ENCODE measurements at regions not wholly inside any gene's neighbourhood (a gene's known extent, or its start where the extent isn't known, plus 50 kb on each side); places are given as distances from the start of the nearest gene placed in this dataset.

DNA sequence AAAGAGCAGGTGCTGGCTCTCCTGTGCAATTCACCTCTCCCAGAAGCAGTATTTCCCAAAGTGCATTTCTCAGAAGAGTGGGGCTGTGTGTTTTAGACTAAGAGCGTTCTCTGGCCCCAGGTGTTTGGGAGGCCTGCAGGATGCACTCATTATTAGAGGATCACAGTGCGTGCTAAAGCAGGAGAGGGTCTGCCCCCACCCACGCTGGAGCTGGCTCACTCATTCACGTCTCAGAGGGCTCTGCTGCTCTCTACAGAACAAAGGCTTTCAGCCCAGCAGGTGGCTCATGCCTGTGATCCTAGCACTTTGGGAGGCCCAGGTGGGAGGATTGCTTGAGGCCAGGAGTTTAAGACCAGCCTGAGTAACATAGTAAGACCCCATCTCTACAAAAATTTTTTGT, 756.7 kb downstream of the UQCRFS1 start:
- CTCF ChIA-PET = interaction anchor here (0.5 to 2.0 kb wide), 6 partner anchors 10 to 178 kb away, joined by 3 to 8 read pairs (median 4); no protein-coding TSS in a partner anchor
- POLR2A ChIA-PET = no interaction called here
- H3K9me3 ChIP-seq (ENCODE audit: control insufficient read depth, insufficient read depth, low read depth, low read length) = no peaks in the 10 kb centered on the region
- TF ChIP-seq ZIC2 (tag by site-specific recombination; IDR thresholded peaks at IDR 0.05) (0 out of 2 replicates have a peak, but pooled peaks have one; percentile 24), KLF7 (tag by site-specific recombination; IDR thresholded peaks at IDR 0.05; ENCODE audit: borderline replicate concordance) (no peak)
- TF ChIP-seq, protein P1, sequence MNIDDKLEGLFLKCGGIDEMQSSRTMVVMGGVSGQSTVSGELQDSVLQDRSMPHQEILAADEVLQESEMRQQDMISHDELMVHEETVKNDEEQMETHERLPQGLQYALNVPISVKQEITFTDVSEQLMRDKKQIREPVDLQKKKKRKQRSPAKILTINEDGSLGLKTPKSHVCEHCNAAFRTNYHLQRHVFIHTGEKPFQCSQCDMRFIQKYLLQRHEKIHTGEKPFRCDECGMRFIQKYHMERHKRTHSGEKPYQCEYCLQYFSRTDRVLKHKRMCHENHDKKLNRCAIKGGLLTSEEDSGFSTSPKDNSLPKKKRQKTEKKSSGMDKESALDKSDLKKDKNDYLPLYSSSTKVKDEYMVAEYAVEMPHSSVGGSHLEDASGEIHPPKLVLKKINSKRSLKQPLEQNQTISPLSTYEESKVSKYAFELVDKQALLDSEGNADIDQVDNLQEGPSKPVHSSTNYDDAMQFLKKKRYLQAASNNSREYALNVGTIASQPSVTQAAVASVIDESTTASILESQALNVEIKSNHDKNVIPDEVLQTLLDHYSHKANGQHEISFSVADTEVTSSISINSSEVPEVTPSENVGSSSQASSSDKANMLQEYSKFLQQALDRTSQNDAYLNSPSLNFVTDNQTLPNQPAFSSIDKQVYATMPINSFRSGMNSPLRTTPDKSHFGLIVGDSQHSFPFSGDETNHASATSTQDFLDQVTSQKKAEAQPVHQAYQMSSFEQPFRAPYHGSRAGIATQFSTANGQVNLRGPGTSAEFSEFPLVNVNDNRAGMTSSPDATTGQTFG (tag by site-specific recombination; IDR thresholded peaks at IDR 0.05; ENCODE audit: borderline replicate concordance) = no peak
- TF ChIP-seq, protein P2, sequence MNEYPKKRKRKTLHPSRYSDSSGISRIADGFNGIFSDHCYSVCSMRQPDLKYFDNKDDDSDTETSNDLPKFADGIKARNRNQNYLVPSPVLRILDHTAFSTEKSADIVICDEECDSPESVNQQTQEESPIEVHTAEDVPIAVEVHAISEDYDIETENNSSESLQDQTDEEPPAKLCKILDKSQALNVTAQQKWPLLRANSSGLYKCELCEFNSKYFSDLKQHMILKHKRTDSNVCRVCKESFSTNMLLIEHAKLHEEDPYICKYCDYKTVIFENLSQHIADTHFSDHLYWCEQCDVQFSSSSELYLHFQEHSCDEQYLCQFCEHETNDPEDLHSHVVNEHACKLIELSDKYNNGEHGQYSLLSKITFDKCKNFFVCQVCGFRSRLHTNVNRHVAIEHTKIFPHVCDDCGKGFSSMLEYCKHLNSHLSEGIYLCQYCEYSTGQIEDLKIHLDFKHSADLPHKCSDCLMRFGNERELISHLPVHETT (tag by site-specific recombination; IDR thresholded peaks at IDR 0.05) = no peak
- TF ChIP-seq, protein P3, sequence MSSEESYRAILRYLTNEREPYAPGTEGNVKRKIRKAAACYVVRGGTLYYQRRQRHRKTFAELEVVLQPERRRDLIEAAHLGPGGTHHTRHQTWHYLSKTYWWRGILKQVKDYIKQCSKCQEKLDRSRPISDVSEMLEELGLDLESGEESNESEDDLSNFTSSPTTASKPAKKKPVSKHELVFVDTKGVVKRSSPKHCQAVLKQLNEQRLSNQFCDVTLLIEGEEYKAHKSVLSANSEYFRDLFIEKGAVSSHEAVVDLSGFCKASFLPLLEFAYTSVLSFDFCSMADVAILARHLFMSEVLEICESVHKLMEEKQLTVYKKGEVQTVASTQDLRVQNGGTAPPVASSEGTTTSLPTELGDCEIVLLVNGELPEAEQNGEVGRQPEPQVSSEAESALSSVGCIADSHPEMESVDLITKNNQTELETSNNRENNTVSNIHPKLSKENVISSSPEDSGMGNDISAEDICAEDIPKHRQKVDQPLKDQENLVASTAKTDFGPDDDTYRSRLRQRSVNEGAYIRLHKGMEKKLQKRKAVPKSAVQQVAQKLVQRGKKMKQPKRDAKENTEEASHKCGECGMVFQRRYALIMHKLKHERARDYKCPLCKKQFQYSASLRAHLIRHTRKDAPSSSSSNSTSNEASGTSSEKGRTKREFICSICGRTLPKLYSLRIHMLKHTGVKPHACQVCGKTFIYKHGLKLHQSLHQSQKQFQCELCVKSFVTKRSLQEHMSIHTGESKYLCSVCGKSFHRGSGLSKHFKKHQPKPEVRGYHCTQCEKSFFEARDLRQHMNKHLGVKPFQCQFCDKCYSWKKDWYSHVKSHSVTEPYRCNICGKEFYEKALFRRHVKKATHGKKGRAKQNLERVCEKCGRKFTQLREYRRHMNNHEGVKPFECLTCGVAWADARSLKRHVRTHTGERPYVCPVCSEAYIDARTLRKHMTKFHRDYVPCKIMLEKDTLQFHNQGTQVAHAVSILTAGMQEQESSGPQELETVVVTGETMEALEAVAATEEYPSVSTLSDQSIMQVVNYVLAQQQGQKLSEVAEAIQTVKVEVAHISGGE (tag by site-specific recombination; conservative IDR thresholded peaks at IDR 0.05; ENCODE audit: low read depth) = no peak
- no peak overlapping the region for H3K27ac ChIP-seq (ENCODE audit: extremely low read depth, low read depth, low read length)
- H3K4me1 ChIP-seq (ENCODE audit: control insufficient read depth, insufficient read depth, low read length) = peaks cover 7% of the 10 kb centered on the region
- H3K4me3 ChIP-seq (ENCODE audit: low read depth, low read length) = no peak overlapping the region
- H3K36me3 ChIP-seq (ENCODE audit: control insufficient read depth in 2 of 2, insufficient read depth in 1 of 2, low read length in 2 of 2) = no peaks in the 10 kb centered on the region

DNA sequence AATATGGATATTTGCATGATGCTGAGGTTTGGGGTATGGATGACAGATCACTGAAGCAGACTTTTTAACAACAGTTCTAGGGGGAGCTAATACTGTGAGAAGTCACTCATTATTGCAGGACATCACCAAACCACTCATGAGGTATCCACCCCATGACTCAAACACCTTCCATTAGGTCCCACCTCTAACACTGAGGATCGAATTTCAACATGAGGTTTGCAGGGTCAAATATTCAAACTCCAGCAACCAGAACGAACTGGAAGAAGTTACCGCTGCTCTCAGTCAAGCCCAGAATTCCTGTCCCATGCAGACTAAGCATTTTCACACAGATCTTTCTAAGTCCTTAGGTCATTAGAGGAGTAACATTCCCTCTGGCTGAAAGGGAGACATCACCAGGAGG, 758.9 kb downstream of the UQCRFS1 start:
- ChIA-PET POLR2A (no interaction called here), CTCF (interaction anchor here (0.6 to 1.4 kb wide), 4 partner anchors 13 to 257 kb away, joined by 3 read pairs; no protein-coding TSS in a partner anchor)
- Histone ChIP-seq H3K27ac (ENCODE audit: extremely low read depth, low read depth, low read length) (no peak overlapping the region), H3K36me3 (ENCODE audit: control insufficient read depth in 2 of 2, insufficient read depth in 1 of 2, low read length in 2 of 2) (no peaks in the 10 kb centered on the region), H3K9me3 (ENCODE audit: control insufficient read depth, insufficient read depth, low read depth, low read length) (no peaks in the 10 kb centered on the region), H3K4me1 (ENCODE audit: control insufficient read depth, insufficient read depth, low read length) (peaks cover 19% of the 10 kb centered on the region), H3K4me3 (ENCODE audit: low read depth, low read length) (no peak overlapping the region)
- TF ChIP-seq, protein P4, sequence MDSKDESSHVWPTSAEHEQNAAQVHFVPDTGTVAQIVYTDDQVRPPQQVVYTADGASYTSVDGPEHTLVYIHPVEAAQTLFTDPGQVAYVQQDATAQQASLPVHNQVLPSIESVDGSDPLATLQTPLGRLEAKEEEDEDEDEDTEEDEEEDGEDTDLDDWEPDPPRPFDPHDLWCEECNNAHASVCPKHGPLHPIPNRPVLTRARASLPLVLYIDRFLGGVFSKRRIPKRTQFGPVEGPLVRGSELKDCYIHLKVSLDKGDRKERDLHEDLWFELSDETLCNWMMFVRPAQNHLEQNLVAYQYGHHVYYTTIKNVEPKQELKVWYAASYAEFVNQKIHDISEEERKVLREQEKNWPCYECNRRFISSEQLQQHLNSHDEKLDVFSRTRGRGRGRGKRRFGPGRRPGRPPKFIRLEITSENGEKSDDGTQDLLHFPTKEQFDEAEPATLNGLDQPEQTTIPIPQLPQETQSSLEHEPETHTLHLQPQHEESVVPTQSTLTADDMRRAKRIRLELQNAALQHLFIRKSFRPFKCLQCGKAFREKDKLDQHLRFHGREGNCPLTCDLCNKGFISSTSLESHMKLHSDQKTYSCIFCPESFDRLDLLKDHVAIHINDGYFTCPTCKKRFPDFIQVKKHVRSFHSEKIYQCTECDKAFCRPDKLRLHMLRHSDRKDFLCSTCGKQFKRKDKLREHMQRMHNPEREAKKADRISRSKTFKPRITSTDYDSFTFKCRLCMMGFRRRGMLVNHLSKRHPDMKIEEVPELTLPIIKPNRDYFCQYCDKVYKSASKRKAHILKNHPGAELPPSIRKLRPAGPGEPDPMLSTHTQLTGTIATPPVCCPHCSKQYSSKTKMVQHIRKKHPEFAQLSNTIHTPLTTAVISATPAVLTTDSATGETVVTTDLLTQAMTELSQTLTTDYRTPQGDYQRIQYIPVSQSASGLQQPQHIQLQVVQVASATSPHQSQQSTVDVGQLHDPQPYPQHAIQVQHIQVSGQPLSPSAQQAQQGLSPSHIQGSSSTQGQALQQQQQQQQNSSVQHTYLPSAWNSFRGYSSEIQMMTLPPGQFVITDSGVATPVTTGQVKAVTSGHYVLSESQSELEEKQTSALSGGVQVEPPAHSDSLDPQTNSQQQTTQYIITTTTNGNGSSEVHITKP (tag by site-specific recombination; IDR thresholded peaks at IDR 0.05) = peak; percentile 38; the same call in 1 of the 2 replicates
- 0 out of 2 replicates have a peak, but pooled peaks have one; percentile 6 for TF ChIP-seq YY1 (tag by site-specific recombination; IDR thresholded peaks at IDR 0.05)
- TF ChIP-seq ZNF629 (tag by site-specific recombination; IDR thresholded peaks at IDR 0.05) = peak; percentile 47; the same call in 1 of the 2 replicates
- no peak for TF ChIP-seq ZFP37 (tag by site-specific recombination; IDR thresholded peaks at IDR 0.05)
- TF ChIP-seq SP7 (tag by site-specific recombination; IDR thresholded peaks at IDR 0.05) = peak; percentile 29; the same call in 1 of the 2 replicates
- TF ChIP-seq ZNF600 (tag by site-specific recombination; IDR thresholded peaks at IDR 0.05) = peak; percentile 69; the same call in 1 of the 2 replicates
- peak; percentile 49; the same call in 1 of the 2 replicates for TF ChIP-seq ZNF558 (tag by site-specific recombination; IDR thresholded peaks at IDR 0.05)
- no peak for TF ChIP-seq ZNF366 (tag by site-specific recombination; conservative IDR thresholded peaks at IDR 0.05)
